GM06990 (cell line): ENCODE measurements at regions not wholly inside any gene's neighbourhood (a gene's known extent, or its start where the extent isn't known, plus 50 kb on each side); places are given as distances from the start of the nearest gene placed in this dataset.

Experiments used
- DNase-seq: peaks from one replicate; pipeline ENCODE4 v3.0.0-alpha.2; 2011; ENCODE audit not compliant: insufficient read length; ENCODE audit errors: extremely low read depth
- H3K27me3 ChIP-seq: replicated peaks from 2 replicates; pipeline ENCODE4 v1.6.0; 2011; ENCODE audit warnings: low read length; ENCODE audit not compliant: control insufficient read depth, insufficient read depth
- H3K36me3 ChIP-seq: 2 replicates; pipeline ENCODE4 v1.5.1; 2011; ENCODE audit warnings: low read length; ENCODE audit not compliant: control insufficient read depth, insufficient read depth
- H3K4me3 ChIP-seq: replicated peaks from 2 replicates; pipeline ENCODE4 v1.5.1; 2011; ENCODE audit warnings: low read depth, mild to moderate bottlenecking, control low read depth, low read length
- CTCF ChIP-seq: IDR thresholded peaks from 2 replicates; pipeline ENCODE4 v1.5.1; 2011; ENCODE audit warnings: low read length, control low read depth, mild to moderate bottlenecking, inconsistent platforms; ENCODE audit not compliant: insufficient read depth, poor library complexity, severe bottlenecking

GRCh38 chr1:95396557-95396956 is 162.5 kb downstream of the RWDD3 start:
- Histone ChIP-seq H3K27me3 (no peaks in the 10 kb centered on the region), H3K36me3 (no peaks in the 10 kb centered on the region), H3K4me3 (no peak overlapping the region)
- no peak for DNase-seq
- no peak for TF ChIP-seq CTCF

- no peak for DNase-seq
- TF ChIP-seq CTCF: no peak
- H3K36me3 ChIP-seq: no peaks in the 10 kb centered on the region
- no peaks in the 10 kb centered on the region for H3K27me3 ChIP-seq
- H3K4me3 ChIP-seq: no peak overlapping the region
Measured at GRCh38 chr1:95402780-95403179, 168.8 kb downstream of the RWDD3 start.

GRCh38 chr1:95406279-95406678 is 172.3 kb downstream of the RWDD3 start:
- DNase-seq: no peak

GRCh38 chr1:95407131-95407885 is 173.3 kb downstream of the RWDD3 start:
- TF ChIP-seq CTCF: no peak
- no peaks in the 10 kb centered on the region for H3K27me3 ChIP-seq
- no peaks in the 10 kb centered on the region for H3K36me3 ChIP-seq
- no peak overlapping the region for H3K4me3 ChIP-seq
- no peak for DNase-seq

More at GRCh38 chr1:95406279-95406678, 172.3 kb downstream of the RWDD3 start:
- Histone ChIP-seq H3K36me3 (no peaks in the 10 kb centered on the region), H3K4me3 (no peak overlapping the region), H3K27me3 (no peaks in the 10 kb centered on the region)
- no peak for TF ChIP-seq CTCF

- H3K27me3 ChIP-seq: no peaks in the 10 kb centered on the region
- H3K4me3 ChIP-seq: no peak overlapping the region
- DNase-seq: no peak
- H3K36me3 ChIP-seq: no peaks in the 10 kb centered on the region
- no peak for TF ChIP-seq CTCF
Measured at GRCh38 chr1:95407886-95408291, 173.9 kb downstream of the RWDD3 start.

GRCh38 chr1:95408507-95409136 is 174.6 kb downstream of the RWDD3 start:
- no peak overlapping the region for H3K4me3 ChIP-seq
- H3K36me3 ChIP-seq: no peaks in the 10 kb centered on the region
- no peak for TF ChIP-seq CTCF
- H3K27me3 ChIP-seq: no peaks in the 10 kb centered on the region
- no peak for DNase-seq
